Endothelial cell (in vitro differentiated cells): ENCODE measurements at regions not wholly inside any gene's neighbourhood (a gene's known extent, or its start where the extent isn't known, plus 50 kb on each side); places are given as distances from the start of the nearest gene placed in this dataset.

Source experiments
- DNase-seq: peaks from one replicate; pipeline ENCODE4 v3.0.0; 2021; ENCODE audit warnings: low spot score
- H3K27ac Mint-ChIP-seq: one replicate; pipeline ENCODE4 v1.8.0; 2021; ENCODE audit warnings: mixed read lengths, inconsistent platforms; ENCODE audit not compliant: unreplicated experiment
- H3K27me3 Mint-ChIP-seq: one replicate; pipeline ENCODE4 v1.8.0; 2021; ENCODE audit warnings: mild to moderate bottlenecking, moderate library complexity, mixed read lengths, inconsistent platforms; ENCODE audit not compliant: unreplicated experiment
- H3K36me3 Mint-ChIP-seq: one replicate; pipeline ENCODE4 v1.8.0; 2021; ENCODE audit warnings: mild to moderate bottlenecking, low read depth, mixed read lengths, inconsistent platforms; ENCODE audit not compliant: unreplicated experiment
- H3K4me1 Mint-ChIP-seq: one replicate; pipeline ENCODE4 v1.8.0; 2021; ENCODE audit warnings: mild to moderate bottlenecking, mixed read lengths, inconsistent platforms; ENCODE audit not compliant: unreplicated experiment
- H3K4me3 Mint-ChIP-seq: one replicate; pipeline ENCODE4 v1.8.0; 2021; ENCODE audit warnings: mild to moderate bottlenecking, mixed read lengths, inconsistent platforms; ENCODE audit not compliant: unreplicated experiment
- H3K9me3 Mint-ChIP-seq: one replicate; pipeline ENCODE4 v1.8.0; 2021; ENCODE audit warnings: mixed read lengths, inconsistent platforms; ENCODE audit not compliant: unreplicated experiment
- CTCF ChIP-seq: fragments of 200-600 bp; sonication (generic); IDR thresholded peaks from one replicate; pipeline ENCODE4 v1.5.0; 2021; ENCODE audit warnings: antibody characterized with exemption; ENCODE audit not compliant: unreplicated experiment

- Mint-ChIP-seq H3K36me3 (no peaks in the 10 kb centered on the region), H3K4me1 (no peaks in the 10 kb centered on the region), H3K4me3 (no peak overlapping the region), H3K27ac (no peak overlapping the region), H3K9me3 (no peaks in the 10 kb centered on the region), H3K27me3 (no peaks in the 10 kb centered on the region)
- no peak for DNase-seq
- TF ChIP-seq CTCF = no peak
Measured at GRCh38 chr6:10330515-10330914, 84.4 kb downstream of the TFAP2A start.

GRCh38 chr6:10323018-10323417 is 91.9 kb downstream of the TFAP2A start:
- no peak for TF ChIP-seq CTCF
- no peaks in the 10 kb centered on the region for H3K27me3 Mint-ChIP-seq
- H3K9me3 Mint-ChIP-seq = no peaks in the 10 kb centered on the region
- H3K36me3 Mint-ChIP-seq = no peaks in the 10 kb centered on the region
- no peaks in the 10 kb centered on the region for H3K4me1 Mint-ChIP-seq
- no peak overlapping the region for H3K4me3 Mint-ChIP-seq
- no peak for DNase-seq
- H3K27ac Mint-ChIP-seq = no peak overlapping the region

GRCh38 chr6:10320291-10320690 is 94.6 kb downstream of the TFAP2A start:
- no peak for TF ChIP-seq CTCF
- no peaks in the 10 kb centered on the region for H3K36me3 Mint-ChIP-seq
- H3K27me3 Mint-ChIP-seq = no peaks in the 10 kb centered on the region
- H3K9me3 Mint-ChIP-seq = no peaks in the 10 kb centered on the region
- H3K27ac Mint-ChIP-seq = no peak overlapping the region
- H3K4me1 Mint-ChIP-seq = no peaks in the 10 kb centered on the region
- H3K4me3 Mint-ChIP-seq = no peak overlapping the region
- DNase-seq = no peak

- Mint-ChIP-seq H3K36me3 (no peaks in the 10 kb centered on the region), H3K9me3 (no peaks in the 10 kb centered on the region), H3K4me3 (no peak overlapping the region), H3K4me1 (no peaks in the 10 kb centered on the region), H3K27me3 (no peaks in the 10 kb centered on the region), H3K27ac (no peak overlapping the region)
- no peak for DNase-seq
- TF ChIP-seq CTCF = no peak
Measured at GRCh38 chr6:10316373-10316721, 98.5 kb downstream of the TFAP2A start.

GRCh38 chr6:10315658-10316372 is 99.1 kb downstream of the TFAP2A start:
- no peak for TF ChIP-seq CTCF
- no peaks in the 10 kb centered on the region for H3K4me1 Mint-ChIP-seq
- peaks cover 2% of the 10 kb centered on the region for H3K27me3 Mint-ChIP-seq
- no peaks in the 10 kb centered on the region for H3K9me3 Mint-ChIP-seq
- no peaks in the 10 kb centered on the region for H3K36me3 Mint-ChIP-seq
- DNase-seq = no peak
- H3K27ac Mint-ChIP-seq = no peak overlapping the region
- no peak overlapping the region for H3K4me3 Mint-ChIP-seq
